ENCODE measurements at regions not wholly inside any gene's neighbourhood (a gene's known extent, or its start where the extent isn't known, plus 50 kb on each side); places are given as distances from the start of the nearest gene placed in this dataset.

DNA sequence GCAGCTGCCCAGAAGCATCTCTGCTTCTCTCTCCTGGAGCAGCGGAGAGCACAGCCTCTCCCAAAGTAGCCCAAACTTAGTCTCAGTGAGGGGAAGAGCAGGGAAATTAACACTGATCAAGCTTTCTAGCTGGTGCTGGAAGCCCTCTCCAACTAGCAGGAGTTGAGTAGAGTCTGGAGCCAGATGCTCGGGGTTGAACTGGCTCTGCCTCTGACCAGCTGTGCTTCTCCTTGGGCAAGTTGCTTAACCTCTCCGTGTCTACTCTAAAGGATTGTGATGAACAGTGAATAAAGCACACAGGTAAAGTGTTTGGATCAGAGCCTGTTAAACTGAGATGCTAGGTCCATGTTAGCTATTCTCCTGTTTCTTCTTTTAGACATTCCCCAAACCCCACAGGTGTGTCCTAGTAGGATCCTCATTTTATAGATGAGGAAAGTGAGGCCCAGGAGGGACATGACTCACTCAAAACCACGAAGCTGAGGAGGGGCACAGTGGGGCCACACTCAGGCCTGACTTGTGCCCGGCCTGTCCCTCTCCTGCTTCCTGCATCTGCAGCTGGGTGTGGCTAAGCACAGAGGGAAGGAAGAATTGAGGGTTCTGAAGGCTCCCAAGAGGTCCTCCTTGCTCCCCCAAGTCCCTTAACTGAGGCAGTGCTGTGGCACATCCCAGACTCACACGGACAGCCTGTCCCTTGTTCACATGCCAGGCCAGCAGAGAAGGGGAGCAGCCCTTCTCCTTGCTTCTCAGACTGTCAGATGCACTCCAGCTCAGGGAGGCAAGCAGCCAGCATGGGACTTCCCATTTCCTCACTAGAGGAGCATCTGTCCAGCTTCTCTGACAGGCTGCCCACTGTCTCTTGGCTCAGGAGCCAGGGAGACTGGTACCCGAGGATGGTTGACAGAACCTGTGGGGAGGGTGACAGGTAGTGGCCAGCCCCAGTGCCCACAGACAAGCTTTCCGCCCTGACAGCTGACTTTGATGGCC, 152.0 kb upstream of the IGSF21 start:
- no peak for ATAC-seq
- TF ChIP-seq BACH2 (CRISPR knock-in tag; IDR thresholded peaks at IDR 0.05; ENCODE audit: borderline replicate concordance) (no peak), OSR1 (CRISPR knock-in tag; IDR thresholded peaks at IDR 0.05) (no peak), PPARA (CRISPR knock-in tag; IDR thresholded peaks at IDR 0.05; ENCODE audit: borderline replicate concordance) (no peak), ZNF8 (CRISPR knock-in tag; IDR thresholded peaks at IDR 0.05) (no peak)
- TF ChIP-seq, protein P1, sequence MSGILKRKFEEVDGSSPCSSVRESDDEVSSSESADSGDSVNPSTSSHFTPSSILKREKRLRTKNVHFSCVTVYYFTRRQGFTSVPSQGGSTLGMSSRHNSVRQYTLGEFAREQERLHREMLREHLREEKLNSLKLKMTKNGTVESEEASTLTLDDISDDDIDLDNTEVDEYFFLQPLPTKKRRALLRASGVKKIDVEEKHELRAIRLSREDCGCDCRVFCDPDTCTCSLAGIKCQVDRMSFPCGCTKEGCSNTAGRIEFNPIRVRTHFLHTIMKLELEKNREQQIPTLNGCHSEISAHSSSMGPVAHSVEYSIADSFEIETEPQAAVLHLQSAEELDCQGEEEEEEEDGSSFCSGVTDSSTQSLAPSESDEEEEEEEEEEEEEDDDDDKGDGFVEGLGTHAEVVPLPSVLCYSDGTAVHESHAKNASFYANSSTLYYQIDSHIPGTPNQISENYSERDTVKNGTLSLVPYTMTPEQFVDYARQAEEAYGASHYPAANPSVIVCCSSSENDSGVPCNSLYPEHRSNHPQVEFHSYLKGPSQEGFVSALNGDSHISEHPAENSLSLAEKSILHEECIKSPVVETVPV (CRISPR knock-in tag; IDR thresholded peaks at IDR 0.05): no peak

GRCh38 chr1:17957588-17958267, 149.9 kb upstream of the IGSF21 start:
- TF ChIP-seq ZNF8 (CRISPR knock-in tag; IDR thresholded peaks at IDR 0.05) (no peak), TOX (CRISPR knock-in tag; IDR thresholded peaks at IDR 0.05; ENCODE audit: borderline replicate concordance) (no peak), ZFP30 (CRISPR knock-in tag; IDR thresholded peaks at IDR 0.05) (no peak), TCF4 (CRISPR knock-in tag; IDR thresholded peaks at IDR 0.05; ENCODE audit: borderline replicate concordance) (no peak), ESRRG (CRISPR knock-in tag; IDR thresholded peaks at IDR 0.05) (no peak)
- no peak for ATAC-seq

DNA sequence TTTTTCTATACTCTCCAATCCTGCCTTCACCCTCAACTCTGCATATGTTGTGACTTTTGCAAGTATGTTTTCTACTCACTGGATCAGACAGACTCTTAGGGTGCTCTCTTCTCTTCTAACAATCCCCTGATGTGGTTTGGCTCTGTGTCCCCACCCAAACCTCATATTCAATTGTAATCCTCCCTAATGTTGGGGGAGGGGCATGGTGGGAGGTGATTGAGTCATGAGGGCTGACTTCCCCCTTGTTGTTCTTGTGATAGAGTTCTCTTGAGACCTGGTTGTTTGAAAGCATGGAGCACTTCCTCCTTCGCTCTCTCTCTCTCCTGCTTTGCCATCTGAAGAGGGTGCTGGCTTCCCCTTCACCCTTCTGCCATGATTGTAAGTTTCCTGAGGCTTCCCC, 148.9 kb upstream of the IGSF21 start:
- no peak for ATAC-seq
- TF ChIP-seq ARNTL (CRISPR knock-in tag; IDR thresholded peaks at IDR 0.05; ENCODE audit: borderline replicate concordance, low read depth): no peak
- TF ChIP-seq OSR1 (CRISPR knock-in tag; IDR thresholded peaks at IDR 0.05): no peak
- no peak for TF ChIP-seq GLIS3 (CRISPR knock-in tag; IDR thresholded peaks at IDR 0.05)
- TF ChIP-seq PPARA (CRISPR knock-in tag; IDR thresholded peaks at IDR 0.05; ENCODE audit: borderline replicate concordance): no peak
- TF ChIP-seq ZNF8 (CRISPR knock-in tag; IDR thresholded peaks at IDR 0.05): no peak
- TF ChIP-seq ZFP3 (CRISPR knock-in tag; IDR thresholded peaks at IDR 0.05): no peak
- TF ChIP-seq ESRRG (CRISPR knock-in tag; IDR thresholded peaks at IDR 0.05): no peak
- no peak for TF ChIP-seq ZNF565 (CRISPR knock-in tag; conservative IDR thresholded peaks at IDR 0.05; ENCODE audit: low read depth)
- no peak for TF ChIP-seq BACH2 (CRISPR knock-in tag; IDR thresholded peaks at IDR 0.05; ENCODE audit: borderline replicate concordance)
- TF ChIP-seq POU6F1 (CRISPR knock-in tag; IDR thresholded peaks at IDR 0.05; ENCODE audit: borderline replicate concordance, low read depth): no peak
- no peak for TF ChIP-seq SNAI2 (CRISPR knock-in tag; IDR thresholded peaks at IDR 0.05)

DNA sequence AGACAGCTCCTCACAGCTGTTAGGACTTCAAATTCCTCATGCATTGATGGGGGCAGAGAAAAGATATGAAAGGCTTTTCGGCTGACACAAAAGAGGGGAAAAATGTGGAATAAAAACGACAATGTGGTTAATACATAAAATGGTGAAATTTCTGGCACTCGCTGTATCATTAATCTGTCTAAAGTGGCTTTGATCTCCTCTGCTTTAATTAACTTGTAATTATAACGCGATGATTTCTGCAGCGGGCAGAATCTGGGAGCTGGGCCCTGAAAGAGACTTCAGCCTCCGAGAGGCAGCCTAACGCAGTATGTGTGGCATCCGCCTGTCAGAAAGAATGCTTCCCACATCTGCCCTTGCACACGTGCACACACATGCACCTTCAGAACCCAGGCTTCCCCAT, 144.1 kb upstream of the IGSF21 start:
- no peak for ATAC-seq
- TF ChIP-seq ZC3H10 (CRISPR knock-in tag; IDR thresholded peaks at IDR 0.05): no peak
- TF ChIP-seq ISL1 (CRISPR knock-in tag; IDR thresholded peaks at IDR 0.05): no peak
- TF ChIP-seq OSR1 (CRISPR knock-in tag; IDR thresholded peaks at IDR 0.05): no peak
- TF ChIP-seq GLIS3 (CRISPR knock-in tag; IDR thresholded peaks at IDR 0.05): no peak
- no peak for TF ChIP-seq TOX (CRISPR knock-in tag; IDR thresholded peaks at IDR 0.05; ENCODE audit: borderline replicate concordance)
- no peak for TF ChIP-seq TSHZ2 (CRISPR knock-in tag; IDR thresholded peaks at IDR 0.05)
- TF ChIP-seq CREB5 (CRISPR knock-in tag; IDR thresholded peaks at IDR 0.05; ENCODE audit: low read depth): no peak
- no peak for TF ChIP-seq ZNF8 (CRISPR knock-in tag; IDR thresholded peaks at IDR 0.05)
